SJSA1 (cell line): ENCODE measurements at regions not wholly inside any gene's neighbourhood (a gene's known extent, or its start where the extent isn't known, plus 50 kb on each side); places are given as distances from the start of the nearest gene placed in this dataset.

Experiments used
- DNase-seq, 2 experiments: peaks; one replicate each; pipeline ENCODE4 v3.0.0-alpha.2; 2015 to 2020; ENCODE audit warnings: low spot score in 2 of 2, low read depth in 1 of 2
- H3K27ac ChIP-seq: fragments of 250-450 bp; sonication (Bioruptor Pico); 2 replicates; pipeline ENCODE4 v1.5.1; 2020; ENCODE audit warnings: mild to moderate bottlenecking, moderate library complexity
- H3K27me3 ChIP-seq: fragments of 250-450 bp; sonication (Bioruptor Pico); replicated peaks from 2 replicates; pipeline ENCODE4 v1.5.1; 2020; ENCODE audit warnings: mild to moderate bottlenecking, moderate library complexity
- H3K36me3 ChIP-seq: fragments of 250-450 bp; sonication (Bioruptor Pico); 2 replicates; pipeline ENCODE4 v1.5.1; 2020; ENCODE audit warnings: mild to moderate bottlenecking
- H3K4me1 ChIP-seq: fragments of 250-450 bp; sonication (Bioruptor Pico); replicated peaks from 2 replicates; pipeline ENCODE4 v1.6.1; 2021; ENCODE audit warnings: mild to moderate bottlenecking
- H3K4me3 ChIP-seq: fragments of 250-450 bp; sonication (Bioruptor Pico); 2 replicates; pipeline ENCODE4 v1.5.1; 2020; ENCODE audit warnings: mild to moderate bottlenecking
- H3K9me3 ChIP-seq: fragments of 250-450 bp; sonication (Bioruptor Pico); replicated peaks from 2 replicates; pipeline ENCODE4 v1.5.1; 2020; ENCODE audit warnings: mild to moderate bottlenecking

DNA sequence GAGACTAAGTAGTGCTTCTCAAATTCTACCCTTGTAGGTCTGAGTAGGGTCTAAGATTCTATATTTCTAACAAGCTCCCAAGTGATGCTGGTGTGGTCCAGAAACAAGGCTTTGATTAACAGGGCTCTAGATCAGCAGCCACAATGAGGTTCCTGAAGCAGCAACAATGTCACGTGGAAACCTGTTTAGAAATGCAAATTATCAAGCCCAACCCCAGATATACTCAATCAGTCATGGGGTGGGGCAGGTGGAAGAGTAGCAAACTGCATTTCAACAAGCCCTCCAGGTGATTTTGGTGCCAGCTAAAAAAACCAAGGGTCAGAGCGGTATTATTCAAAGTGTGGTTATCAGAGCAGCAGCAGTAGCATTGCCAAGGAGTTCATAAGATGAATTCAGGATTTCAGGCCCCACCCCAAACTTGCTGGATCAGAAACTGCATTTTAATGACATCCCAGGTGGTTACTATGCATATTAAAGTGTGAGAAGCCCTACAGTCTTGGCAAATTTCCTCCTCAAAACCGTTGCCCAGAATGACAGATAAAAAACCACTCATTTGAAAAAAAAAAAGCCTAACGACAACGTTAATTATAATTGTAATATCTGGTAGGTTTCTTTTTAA is 199.2 kb downstream of the AHR start:
- Histone ChIP-seq H3K9me3 (no peaks in the 10 kb centered on the region), H3K4me3 (no peak overlapping the region), H3K4me1 (peaks cover 9% of the 10 kb centered on the region), H3K36me3 (no peaks in the 10 kb centered on the region), H3K27ac (no peak overlapping the region), H3K27me3 (no peaks in the 10 kb centered on the region)
- DNase-seq = no peak

DNA sequence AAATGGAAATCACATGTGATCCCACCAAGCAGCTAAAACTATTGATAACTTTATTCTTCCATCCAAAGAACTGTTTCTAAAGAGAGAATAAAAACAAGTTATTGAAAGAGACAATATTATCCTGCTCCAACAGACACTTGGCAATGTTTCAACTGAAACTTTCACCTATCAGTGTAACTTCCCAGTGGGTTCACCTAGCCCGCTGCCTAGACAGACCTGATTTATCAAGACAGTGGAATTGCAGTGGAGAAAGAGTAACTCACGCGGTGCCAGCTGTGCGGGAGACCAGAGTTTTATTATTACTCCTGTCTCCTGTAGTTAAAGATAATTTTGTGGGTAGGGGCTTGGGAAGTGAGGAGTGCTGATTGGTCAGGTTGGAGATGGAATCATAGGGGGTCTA is 199.8 kb downstream of the AHR start:
- DNase-seq = no peak

DNA sequence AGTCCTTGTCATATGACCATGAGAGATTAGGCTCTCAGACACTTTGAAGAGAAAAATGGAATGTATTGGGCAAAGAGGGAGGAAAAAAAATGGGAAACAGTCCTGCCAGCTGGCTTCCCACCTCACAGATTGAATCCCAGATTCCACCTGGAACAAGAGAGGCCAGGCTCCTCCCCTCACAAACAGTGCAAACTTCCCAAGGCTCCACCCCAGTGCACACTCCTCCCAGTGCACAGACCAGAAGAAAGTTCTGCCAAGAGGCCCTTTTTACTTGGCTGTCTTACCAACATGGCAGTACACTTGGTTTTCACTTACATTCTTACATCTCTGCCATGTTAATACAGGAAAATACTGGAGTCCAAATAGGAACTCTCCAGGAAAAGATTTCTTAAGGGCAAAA is 202.3 kb downstream of the AHR start:
- no peak overlapping the region for H3K4me3 ChIP-seq
- peaks cover 9% of the 10 kb centered on the region for H3K4me1 ChIP-seq
- H3K36me3 ChIP-seq = no peaks in the 10 kb centered on the region
- H3K27ac ChIP-seq = no peak overlapping the region
- no peaks in the 10 kb centered on the region for H3K27me3 ChIP-seq
- no peak for DNase-seq
- H3K9me3 ChIP-seq = no peaks in the 10 kb centered on the region

More for the DNA sequence above, 199.8 kb downstream of the AHR start:
- H3K4me1 ChIP-seq = peaks cover 9% of the 10 kb centered on the region
- no peaks in the 10 kb centered on the region for H3K36me3 ChIP-seq
- no peak overlapping the region for H3K27ac ChIP-seq
- H3K4me3 ChIP-seq = no peak overlapping the region
- no peaks in the 10 kb centered on the region for H3K27me3 ChIP-seq
- H3K9me3 ChIP-seq = no peaks in the 10 kb centered on the region

DNA sequence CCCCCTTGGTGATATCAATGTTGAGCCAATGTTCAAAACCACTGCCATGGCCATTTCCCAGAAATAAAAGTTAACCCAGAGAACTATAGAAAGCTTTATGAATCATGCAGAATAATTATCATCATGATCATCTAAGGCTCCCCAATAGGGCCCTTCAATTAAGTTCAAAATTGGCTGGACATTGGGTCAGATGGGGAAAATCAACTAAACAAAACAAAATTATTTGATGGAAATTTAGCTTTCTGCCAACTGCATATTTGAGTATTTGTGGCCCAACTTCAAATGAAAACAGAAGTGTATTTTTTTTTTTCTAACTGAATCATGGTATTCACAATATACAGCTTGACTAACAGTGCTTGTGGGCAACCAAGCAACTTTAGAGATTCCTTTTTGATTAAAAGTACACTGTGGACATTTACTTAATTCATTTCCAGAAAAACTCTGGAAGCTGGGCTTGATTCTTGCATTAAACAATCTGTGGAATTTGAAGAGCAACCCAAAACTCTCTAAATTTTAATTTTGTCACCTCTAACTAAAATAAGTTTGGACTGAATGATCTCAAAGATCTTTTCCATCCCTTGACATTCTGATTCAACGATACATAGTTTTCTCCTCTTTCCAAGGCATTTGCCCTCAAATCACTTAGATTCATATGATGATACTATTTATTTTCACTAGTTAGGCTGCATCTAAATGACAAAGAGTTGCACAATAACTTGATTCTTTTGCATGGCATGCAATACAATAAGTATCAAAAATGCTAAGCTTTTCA is 203.2 kb downstream of the AHR start:
- DNase-seq = no peak
- Histone ChIP-seq H3K27ac (no peak overlapping the region), H3K4me1 (peaks cover 9% of the 10 kb centered on the region), H3K36me3 (no peaks in the 10 kb centered on the region), H3K4me3 (no peak overlapping the region), H3K27me3 (no peaks in the 10 kb centered on the region), H3K9me3 (no peaks in the 10 kb centered on the region)

DNA sequence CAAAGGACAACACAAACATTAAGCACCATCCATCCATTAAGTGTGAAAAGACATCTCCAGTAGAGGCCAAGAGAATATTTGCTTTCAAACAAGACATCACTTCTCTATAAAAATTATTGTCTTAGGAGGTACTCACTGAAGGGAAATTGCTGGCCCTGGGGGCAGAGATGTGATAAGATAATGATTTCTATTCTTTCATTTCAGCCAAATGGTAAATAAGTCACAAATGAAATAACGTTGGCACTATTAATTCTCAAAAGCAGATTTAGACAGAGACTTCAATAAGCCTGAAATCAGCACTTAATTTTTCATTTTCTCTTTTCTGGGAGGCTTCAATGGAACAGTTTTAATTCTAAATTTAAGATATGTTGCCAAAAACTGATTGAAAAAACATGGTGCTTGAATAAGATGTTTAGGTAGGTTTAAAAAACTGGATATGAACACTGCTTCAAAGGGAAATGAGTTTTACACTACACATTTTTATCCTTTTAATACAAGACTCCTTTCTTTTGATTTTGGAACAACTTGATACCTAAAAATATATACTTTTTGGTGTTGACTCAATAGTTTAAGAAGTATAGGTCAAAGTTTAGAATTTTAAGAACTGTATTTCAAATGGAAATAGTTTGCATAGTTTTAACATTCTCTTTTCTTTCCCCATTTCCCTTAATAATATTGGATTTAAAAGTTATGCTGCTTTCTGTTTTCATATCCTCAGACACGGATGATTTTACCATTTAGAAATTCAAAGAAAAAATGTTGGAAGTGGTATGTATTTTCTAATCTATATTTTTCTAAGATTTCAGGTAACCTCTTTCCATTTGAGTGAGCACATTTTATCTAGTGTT is 204.0 kb downstream of the AHR start:
- no peaks in the 10 kb centered on the region for H3K36me3 ChIP-seq
- H3K4me3 ChIP-seq = no peak overlapping the region
- no peak for DNase-seq
- H3K9me3 ChIP-seq = no peaks in the 10 kb centered on the region
- H3K4me1 ChIP-seq = peaks cover 9% of the 10 kb centered on the region
- H3K27me3 ChIP-seq = no peaks in the 10 kb centered on the region
- no peak overlapping the region for H3K27ac ChIP-seq

DNA sequence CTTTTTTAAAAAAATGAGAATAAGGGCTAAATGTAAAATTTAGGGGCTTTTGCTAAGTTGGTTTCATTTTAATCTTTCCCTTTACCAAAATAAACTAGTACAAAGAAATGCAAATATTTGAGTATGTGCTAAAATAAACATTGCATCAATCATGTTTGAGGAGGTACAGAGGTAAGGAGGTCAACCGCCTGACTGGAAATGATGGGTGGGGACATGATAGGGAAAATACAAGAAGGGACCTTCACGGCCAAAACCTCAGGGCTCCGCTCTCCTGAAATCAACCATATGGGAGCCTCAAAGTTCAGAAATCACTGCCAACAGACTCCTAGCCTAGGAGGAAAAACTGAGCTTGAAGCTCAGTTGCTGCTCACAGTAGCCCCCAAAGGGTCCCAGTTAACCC is 207.6 kb downstream of the AHR start:
- no peak overlapping the region for H3K27ac ChIP-seq
- H3K36me3 ChIP-seq = no peaks in the 10 kb centered on the region
- DNase-seq = no peak
- no peaks in the 10 kb centered on the region for H3K27me3 ChIP-seq
- no peaks in the 10 kb centered on the region for H3K9me3 ChIP-seq
- H3K4me3 ChIP-seq = no peak overlapping the region
- peaks cover 9% of the 10 kb centered on the region for H3K4me1 ChIP-seq

DNA sequence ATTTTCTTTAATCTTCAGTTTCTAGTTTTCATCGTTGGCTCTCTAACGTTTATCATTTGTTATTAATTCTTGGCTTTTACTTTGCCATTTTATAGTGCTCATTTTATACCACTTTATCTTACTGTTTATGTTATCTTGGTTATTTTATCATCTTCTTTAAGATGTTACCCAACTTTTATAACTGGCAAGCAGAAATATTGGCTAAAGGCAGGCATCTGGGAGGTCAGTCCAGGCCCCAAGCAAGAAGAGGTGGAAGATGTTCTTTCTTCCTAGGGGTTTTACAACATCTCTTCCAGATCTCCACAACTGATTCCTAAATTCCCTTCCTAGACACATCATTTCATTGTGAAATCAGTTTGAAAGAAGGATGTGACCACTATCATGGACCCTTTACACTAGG is 208.1 kb downstream of the AHR start:
- Histone ChIP-seq H3K4me3 (no peak overlapping the region), H3K4me1 (peaks cover 6% of the 10 kb centered on the region), H3K9me3 (no peaks in the 10 kb centered on the region), H3K27me3 (no peaks in the 10 kb centered on the region), H3K27ac (no peak overlapping the region), H3K36me3 (no peaks in the 10 kb centered on the region)
- DNase-seq = no peak

DNA sequence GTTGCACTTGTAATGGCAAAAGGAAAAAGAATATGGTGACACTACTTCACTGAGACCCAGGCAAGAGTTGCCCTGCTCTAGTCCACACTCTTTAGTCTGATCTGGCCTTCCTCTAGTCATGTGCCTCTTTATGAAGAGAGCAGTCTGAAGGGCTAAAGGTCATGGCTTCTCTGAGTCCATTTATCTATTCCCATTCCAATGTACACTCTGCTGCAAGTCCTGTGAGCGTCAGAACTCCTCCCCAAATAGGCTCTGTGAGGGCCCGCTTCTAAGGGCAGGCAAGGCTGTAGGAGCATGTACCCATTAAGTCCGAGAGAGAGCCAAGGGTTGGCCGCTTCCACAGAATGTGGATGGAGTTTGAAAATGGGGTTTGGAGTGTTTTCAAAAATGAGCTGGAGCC is 209.3 kb downstream of the AHR start:
- no peak overlapping the region for H3K27ac ChIP-seq
- no peaks in the 10 kb centered on the region for H3K4me1 ChIP-seq
- no peaks in the 10 kb centered on the region for H3K27me3 ChIP-seq
- H3K36me3 ChIP-seq = no peaks in the 10 kb centered on the region
- no peaks in the 10 kb centered on the region for H3K9me3 ChIP-seq
- DNase-seq = no peak
- no peak overlapping the region for H3K4me3 ChIP-seq

DNA sequence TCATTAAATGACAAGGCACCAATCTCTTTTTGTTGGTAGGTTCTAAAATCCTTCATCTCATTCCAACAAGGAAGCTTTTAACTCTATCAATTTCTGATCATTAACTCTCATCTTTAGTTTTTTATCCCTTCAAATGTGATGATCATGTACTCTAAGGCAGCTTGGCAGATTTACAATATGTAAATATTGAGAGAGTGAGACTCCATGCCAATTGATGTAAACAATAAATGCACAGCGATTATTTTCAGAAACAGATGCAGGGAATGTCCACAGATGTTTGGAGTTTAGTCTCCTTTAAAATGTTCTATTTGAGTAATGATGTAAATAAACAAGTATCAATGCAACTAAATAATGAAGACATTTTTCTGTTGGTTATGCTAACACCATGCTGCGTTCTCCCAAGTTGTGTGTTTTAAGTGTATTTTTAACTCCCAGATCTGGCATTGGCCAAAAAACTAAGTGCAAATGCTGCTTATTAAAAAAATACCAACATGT is 213.8 kb downstream of the AHR start:
- Histone ChIP-seq H3K4me1 (0 out of 2 replicates have a peak, but pooled peaks cover 3% of the 10 kb centered on the region), H3K4me3 (no peak overlapping the region), H3K27ac (no peak overlapping the region), H3K27me3 (no peaks in the 10 kb centered on the region), H3K9me3 (no peaks in the 10 kb centered on the region), H3K36me3 (no peaks in the 10 kb centered on the region)
- no peak for DNase-seq

DNA sequence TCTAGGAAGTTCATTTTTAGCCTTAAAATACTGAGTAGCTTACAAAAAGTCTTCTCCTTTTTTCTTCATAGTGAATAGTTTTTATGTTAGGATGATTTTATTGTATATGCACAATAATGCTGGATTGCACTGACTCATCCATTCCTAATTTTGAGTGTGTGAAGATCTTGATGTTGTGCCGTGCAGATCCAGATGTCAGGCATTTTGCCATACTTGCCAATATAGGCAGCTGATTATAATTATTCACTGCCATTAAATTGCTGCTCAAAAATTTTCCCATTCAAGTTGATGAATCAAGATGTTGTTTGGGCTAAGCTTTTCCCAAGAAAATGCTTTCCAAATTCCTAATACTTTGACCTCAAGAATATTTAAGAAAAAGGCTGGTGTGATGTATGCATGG is 218.3 kb downstream of the AHR start:
- Histone ChIP-seq H3K36me3 (no peaks in the 10 kb centered on the region), H3K27me3 (no peaks in the 10 kb centered on the region), H3K4me3 (no peak overlapping the region), H3K4me1 (peaks cover 12% of the 10 kb centered on the region), H3K27ac (no peak overlapping the region), H3K9me3 (no peaks in the 10 kb centered on the region)
- no peak for DNase-seq

DNA sequence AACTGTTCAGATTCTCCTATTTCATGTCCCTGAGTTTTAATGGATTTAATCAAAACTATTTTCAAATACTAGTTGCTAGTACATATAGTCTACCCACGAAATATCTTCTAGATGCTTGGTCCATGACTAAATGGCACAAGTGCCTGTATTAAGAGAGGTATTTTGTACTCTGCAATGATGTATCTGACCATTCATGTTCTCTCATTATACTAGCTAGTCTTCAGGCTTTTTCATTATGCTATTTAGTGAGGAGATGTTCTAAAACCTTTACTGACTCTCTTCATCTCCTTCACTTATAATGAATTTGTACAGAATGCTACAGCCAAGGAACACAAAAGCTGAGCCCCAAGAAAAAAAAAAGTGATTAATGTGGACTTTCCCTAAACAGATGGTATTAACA is 222.5 kb downstream of the AHR start:
- peaks cover 36% of the 10 kb centered on the region for H3K4me1 ChIP-seq
- DNase-seq = no peak
- peak overlapping the region; percentile 66 for H3K27ac ChIP-seq
- H3K27me3 ChIP-seq = no peaks in the 10 kb centered on the region
- no peaks in the 10 kb centered on the region for H3K9me3 ChIP-seq
- no peaks in the 10 kb centered on the region for H3K36me3 ChIP-seq
- no peak overlapping the region for H3K4me3 ChIP-seq

DNA sequence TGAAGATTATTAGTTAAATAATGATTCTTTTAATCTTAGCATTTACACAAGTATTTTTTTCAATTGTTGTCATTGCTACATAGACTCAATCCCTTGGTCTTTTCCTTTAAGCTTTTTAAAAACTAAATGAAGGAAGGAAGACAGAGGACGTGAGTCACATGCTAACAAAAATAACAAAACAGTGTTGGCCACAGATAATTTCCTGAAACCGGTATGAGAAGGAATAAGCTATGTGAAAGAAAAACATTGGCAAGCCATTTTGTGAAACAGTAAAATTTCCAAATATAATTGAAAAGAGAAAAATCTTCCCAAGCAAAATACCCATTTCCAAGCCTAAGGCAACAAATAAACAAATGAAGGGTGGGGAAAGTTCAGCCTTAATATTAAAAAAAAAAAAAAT is 223.0 kb downstream of the AHR start:
- H3K27ac ChIP-seq = peak overlapping the region; percentile 66
- DNase-seq = peak in 1 of 2 experiments; percentile 76

DNA sequence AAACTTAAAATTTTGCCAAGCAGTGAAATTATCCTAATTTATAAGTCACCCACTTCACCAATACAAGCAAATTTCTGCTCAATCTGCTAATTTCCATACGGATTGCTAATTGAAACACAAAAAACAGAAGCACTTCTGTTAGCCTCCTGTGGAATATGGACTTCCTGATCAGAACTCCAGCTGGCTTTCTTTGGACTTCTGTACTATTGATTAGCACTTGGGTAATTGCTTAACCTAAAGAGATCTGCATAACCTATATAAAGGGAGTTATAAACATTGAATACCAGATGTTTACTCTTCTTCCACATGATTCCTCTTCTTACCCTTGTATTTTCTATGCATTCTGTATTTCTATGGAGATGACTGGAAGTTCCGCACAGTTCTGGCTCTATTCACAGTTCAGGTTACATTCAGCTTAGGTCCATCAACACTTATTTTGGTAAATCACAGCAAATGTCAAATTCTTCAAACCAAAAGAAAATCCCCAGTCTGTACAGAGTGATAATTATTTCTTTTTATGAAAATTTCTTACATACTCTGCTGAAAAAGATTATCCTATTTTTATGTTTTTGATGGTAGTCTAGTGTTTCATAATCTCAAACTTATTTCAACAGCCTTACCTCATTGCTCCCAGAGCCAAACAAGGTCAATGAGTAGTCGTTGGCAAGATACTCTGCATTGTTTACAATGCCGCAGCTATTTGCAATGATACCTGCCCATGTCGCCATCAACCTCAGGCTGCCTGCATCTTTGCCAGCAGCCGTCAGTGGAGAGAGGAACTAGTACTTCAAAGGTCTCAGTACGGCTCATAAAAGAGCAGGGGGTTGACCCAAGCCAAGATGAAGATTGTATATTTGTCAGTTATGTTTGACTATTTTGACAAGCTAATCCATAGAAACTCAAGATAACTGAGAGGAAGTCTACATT is 225.6 kb downstream of the AHR start:
- Histone ChIP-seq H3K9me3 (no peaks in the 10 kb centered on the region), H3K27ac (peak overlapping the region; percentile 47), H3K36me3 (no peaks in the 10 kb centered on the region), H3K27me3 (no peaks in the 10 kb centered on the region), H3K4me3 (no peak overlapping the region), H3K4me1 (peaks cover 34% of the 10 kb centered on the region)
- peak in 1 of 2 experiments; percentile 44 for DNase-seq

More for the DNA sequence above, 223.0 kb downstream of the AHR start:
- Histone ChIP-seq H3K36me3 (no peaks in the 10 kb centered on the region), H3K4me3 (no peak overlapping the region), H3K27me3 (no peaks in the 10 kb centered on the region), H3K9me3 (no peaks in the 10 kb centered on the region), H3K4me1 (peaks cover 36% of the 10 kb centered on the region)
